ENCODE measurements at regions not wholly inside any gene's neighbourhood (a gene's known extent, or its start where the extent isn't known, plus 50 kb on each side); places are given as distances from the start of the nearest gene placed in this dataset.

- Histone ChIP-seq H2BK5ac (ENCODE audit: low read depth, low read length, poor library complexity, severe bottlenecking) (no peak overlapping the region), H3K18ac (ENCODE audit: low read depth, low read length) (no peak overlapping the region), H3K4ac (ENCODE audit: low read depth, low read length) (no peak overlapping the region), H2BK15ac (ENCODE audit: low read depth, low read length) (no peak overlapping the region), H4K5ac (ENCODE audit: low read depth, low read length) (no peak overlapping the region), H4K8ac (ENCODE audit: low read depth in 2 of 2, low read length in 2 of 2) (no peak overlapping the region), H3K27ac (ENCODE audit: insufficient read depth, low read length) (no peak overlapping the region), H2AFZ (replicated peaks; ENCODE audit: low read length, poor library complexity) (no peak overlapping the region), H3K9me3 (ENCODE audit: control insufficient read depth, insufficient read depth, low read length) (peaks cover 6% of the 10 kb centered on the region; the same call in 1 of the 2 replicates), H2AK5ac (ENCODE audit: low read depth, low read length) (no peak overlapping the region), H3K9me1 (ENCODE audit: insufficient read depth, low read length) (no peaks in the 10 kb centered on the region), H3K14ac (replicated peaks; ENCODE audit: low read depth, low read length) (no peak overlapping the region), H4K20me1 (ENCODE audit: insufficient read depth, low read length) (no peaks in the 10 kb centered on the region), H3K79me1 (ENCODE audit: low read depth in 1 of 2, low read length in 2 of 2) (no peaks in the 10 kb centered on the region), H3K56ac (ENCODE audit: extremely low read depth, insufficient read depth, low read length) (no peak overlapping the region), H3K27me3 (ENCODE audit: control insufficient read depth, insufficient read depth, low read length) (no peaks in the 10 kb centered on the region), H2BK120ac (ENCODE audit: low read depth, low read length) (no peak overlapping the region), H3K23ac (ENCODE audit: low read depth, low read length) (no peak overlapping the region), H2AK9ac (replicated peaks; ENCODE audit: low read depth, low read length, poor library complexity) (no peak overlapping the region), H3K36me3 (ENCODE audit: control insufficient read depth, insufficient read depth, low read length) (no peaks in the 10 kb centered on the region), H3K4me1 (ENCODE audit: control insufficient read depth, insufficient read depth, low read length) (no peaks in the 10 kb centered on the region), H3K9ac (ENCODE audit: low read depth, low read length) (no peak overlapping the region), H4K91ac (ENCODE audit: insufficient read depth, low read depth, low read length) (no peak overlapping the region), H3K4me3 (ENCODE audit: insufficient read depth, low read depth, low read length) (no peak overlapping the region), H2BK20ac (ENCODE audit: low read depth, low read length) (no peak overlapping the region), H3K4me2 (ENCODE audit: low read depth, low read length) (no peak overlapping the region)
- in situ Hi-C loops (cut with MboI; ENCODE audit: low sequenced_read_pairs) = no loop called here
- TF ChIP-seq CEBPB (IDR thresholded peaks at IDR 0.05; ENCODE audit: low read depth, low read length) (no peak), ELK1 (IDR thresholded peaks at IDR 0.05; ENCODE audit: borderline replicate concordance, low read depth, low read length) (no peak), SMC3 (IDR thresholded peaks at IDR 0.05; ENCODE audit: low read depth, low read length) (no peak), MAZ (IDR thresholded peaks at IDR 0.05; ENCODE audit: borderline replicate concordance, low read depth, low read length) (no peak), NFE2L2 (IDR thresholded peaks at IDR 0.05; ENCODE audit: low read depth, low read length) (no peak), MXI1 (IDR thresholded peaks at IDR 0.05; ENCODE audit: borderline replicate concordance, low read depth, low read length) (no peak), RAD21 (IDR thresholded peaks at IDR 0.05; ENCODE audit: low read length) (no peak), RFX5 (IDR thresholded peaks at IDR 0.05; ENCODE audit: low read depth, low read length) (no peak), RCOR1 (IDR thresholded peaks at IDR 0.05; ENCODE audit: insufficient replicate concordance, low read length) (no peak), CHD1 (IDR thresholded peaks at IDR 0.05; ENCODE audit: low read depth, low read length) (no peak), POLR2A (IDR thresholded peaks at IDR 0.05; ENCODE audit: low read depth, low read length) (no peak), BHLHE40 (IDR thresholded peaks at IDR 0.05; ENCODE audit: low read depth, low read length) (no peak), MAFK (IDR thresholded peaks at IDR 0.05; ENCODE audit: low read depth, low read length) (no peak), FOS (IDR thresholded peaks at IDR 0.05; ENCODE audit: low read depth, low read length) (no peak)
- TF ChIP-seq, protein P1, sequence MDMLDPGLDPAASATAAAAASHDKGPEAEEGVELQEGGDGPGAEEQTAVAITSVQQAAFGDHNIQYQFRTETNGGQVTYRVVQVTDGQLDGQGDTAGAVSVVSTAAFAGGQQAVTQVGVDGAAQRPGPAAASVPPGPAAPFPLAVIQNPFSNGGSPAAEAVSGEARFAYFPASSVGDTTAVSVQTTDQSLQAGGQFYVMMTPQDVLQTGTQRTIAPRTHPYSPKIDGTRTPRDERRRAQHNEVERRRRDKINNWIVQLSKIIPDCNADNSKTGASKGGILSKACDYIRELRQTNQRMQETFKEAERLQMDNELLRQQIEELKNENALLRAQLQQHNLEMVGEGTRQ (IDR thresholded peaks at IDR 0.05; ENCODE audit: low read depth, low read length) = no peak
- TF ChIP-seq, protein P2, sequence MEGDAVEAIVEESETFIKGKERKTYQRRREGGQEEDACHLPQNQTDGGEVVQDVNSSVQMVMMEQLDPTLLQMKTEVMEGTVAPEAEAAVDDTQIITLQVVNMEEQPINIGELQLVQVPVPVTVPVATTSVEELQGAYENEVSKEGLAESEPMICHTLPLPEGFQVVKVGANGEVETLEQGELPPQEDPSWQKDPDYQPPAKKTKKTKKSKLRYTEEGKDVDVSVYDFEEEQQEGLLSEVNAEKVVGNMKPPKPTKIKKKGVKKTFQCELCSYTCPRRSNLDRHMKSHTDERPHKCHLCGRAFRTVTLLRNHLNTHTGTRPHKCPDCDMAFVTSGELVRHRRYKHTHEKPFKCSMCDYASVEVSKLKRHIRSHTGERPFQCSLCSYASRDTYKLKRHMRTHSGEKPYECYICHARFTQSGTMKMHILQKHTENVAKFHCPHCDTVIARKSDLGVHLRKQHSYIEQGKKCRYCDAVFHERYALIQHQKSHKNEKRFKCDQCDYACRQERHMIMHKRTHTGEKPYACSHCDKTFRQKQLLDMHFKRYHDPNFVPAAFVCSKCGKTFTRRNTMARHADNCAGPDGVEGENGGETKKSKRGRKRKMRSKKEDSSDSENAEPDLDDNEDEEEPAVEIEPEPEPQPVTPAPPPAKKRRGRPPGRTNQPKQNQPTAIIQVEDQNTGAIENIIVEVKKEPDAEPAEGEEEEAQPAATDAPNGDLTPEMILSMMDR (conservative IDR thresholded peaks at IDR 0.05; ENCODE audit: low read depth, low read length) = no peak
- no peak for DNase-seq
- no TSS peak for BruUV-seq (replicated peaks)
- no CpG with 5 or more reads among the region's 2 CpGs for WGBS, 2 experiments (ENCODE audit: extremely low coverage in 2 of 2, insufficient read length in 1 of 2)
- CTCF ChIA-PET = no interaction called here
- dilution Hi-C loops (cut with HindIII; ENCODE audit: low sequenced_read_pairs, unreplicated experiment) = no loop called here
- POLR2A ChIA-PET (ENCODE audit: unreplicated experiment) = no interaction called here
- intact Hi-C loops (cut with micrococcal nuclease) = no loop called here
- no peak for ATAC-seq (ENCODE audit: low read depth)
Observed at GRCh38 chr16:52367821-52368220, 179.1 kb downstream of the TOX3 start.

Data from IMR-90 (cell line).